ENCODE measurements at regions not wholly inside any gene's neighbourhood (a gene's known extent, or its start where the extent isn't known, plus 50 kb on each side); places are given as distances from the start of the nearest gene placed in this dataset.
A peak's percentile ranks its signal among the peaks of the same experiment; 100 is the strongest.
"Not testable (repeated sequence)": the region's sequence is repeated elsewhere in the genome, so short reads cannot be mapped to it uniquely, and the experiment has no call there.

DNA sequence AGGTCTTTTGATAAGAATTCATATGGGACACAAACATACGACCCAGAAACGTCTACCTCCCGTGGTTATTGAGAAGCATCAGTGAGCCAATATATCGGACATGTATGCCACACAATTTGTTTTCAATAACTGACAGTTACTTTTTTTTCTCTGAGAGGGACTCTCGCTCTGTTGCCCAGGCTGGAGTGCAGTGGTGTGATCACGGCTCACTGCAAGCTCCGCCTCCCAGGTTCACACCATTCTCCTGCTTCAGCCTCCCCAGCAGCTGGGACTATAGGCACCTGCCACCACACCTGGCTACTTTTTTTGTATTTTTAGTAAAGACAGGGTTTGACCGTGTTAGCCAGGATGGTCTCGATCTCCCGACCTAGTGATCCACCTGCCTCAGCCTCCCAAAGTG is 64.6 kb upstream of the ADA2 start:
- not testable (repeated sequence) for ATAC-seq; H3K9me3 Mint-ChIP-seq; DNase-seq (ENCODE audit: low spot score); H3K27ac Mint-ChIP-seq; H3K36me3 Mint-ChIP-seq; H3K4me3 Mint-ChIP-seq; H3K4me1 Mint-ChIP-seq (ENCODE audit: low read depth in 2 of 2)
- H3K27me3 Mint-ChIP-seq = peaks cover 25 to 31% of the 10 kb centered on the region in 2 donors

DNA sequence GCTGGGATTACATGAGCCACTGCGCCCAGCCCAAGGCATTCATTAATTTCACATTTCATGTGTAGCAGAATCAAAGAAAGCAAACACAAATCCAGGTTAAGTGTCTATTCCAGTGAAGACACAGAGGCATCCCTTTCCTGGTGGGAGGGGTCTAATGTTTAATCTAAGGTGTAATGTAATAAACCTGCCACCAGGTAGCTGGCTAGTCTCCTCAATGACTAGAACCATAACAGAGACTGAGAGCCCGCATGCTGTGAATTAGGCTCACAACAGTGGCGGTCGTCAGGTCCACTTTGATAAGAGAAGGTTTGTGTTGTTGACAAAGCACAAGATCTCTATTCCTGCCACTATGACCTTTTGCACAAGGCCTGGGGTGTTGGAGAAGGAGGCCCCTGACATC is 64.2 kb upstream of the ADA2 start:
- Mint-ChIP-seq H3K36me3 (no peaks in the 10 kb centered on the region), H3K27me3 (peaks cover 22 to 26% of the 10 kb centered on the region in 2 donors), H3K4me1 (ENCODE audit: low read depth in 2 of 2) (peaks cover 6 to 9% of the 10 kb centered on the region in 2 donors), H3K9me3 (no peaks in the 10 kb centered on the region), H3K4me3 (no peak overlapping the region), H3K27ac (no peak overlapping the region)
- no peak for DNase-seq (ENCODE audit: low spot score)
- ATAC-seq = no peak

DNA sequence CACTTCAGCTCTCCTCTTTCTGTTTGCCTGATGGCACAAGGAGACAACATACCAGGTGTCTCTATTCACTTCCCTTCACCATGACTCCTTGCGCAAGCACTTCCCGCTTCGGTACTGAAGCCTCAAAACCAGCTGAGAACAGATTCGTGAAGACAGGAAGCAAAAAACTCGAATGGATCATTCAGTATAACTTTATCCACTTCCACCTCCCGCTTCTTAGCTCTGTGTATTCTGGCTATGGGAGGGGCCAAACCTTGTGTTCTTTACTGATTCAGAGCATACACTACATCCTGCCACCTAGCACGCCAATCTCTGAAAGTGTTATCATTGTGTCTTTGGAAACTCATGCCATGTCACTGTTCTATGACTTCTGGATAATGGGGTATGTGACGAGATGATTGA is 62.2 kb upstream of the ADA2 start:
- H3K27ac Mint-ChIP-seq = peak overlapping the region in 1 of 2 donors; percentile 70
- H3K36me3 Mint-ChIP-seq = no peaks in the 10 kb centered on the region
- peak overlapping the region; percentile 42 for H3K4me3 Mint-ChIP-seq
- H3K4me1 Mint-ChIP-seq (ENCODE audit: low read depth in 2 of 2) = peaks cover 6 to 9% of the 10 kb centered on the region in 2 donors
- ATAC-seq (no peak), DNase-seq (ENCODE audit: low spot score) (no peak)
- peaks cover 16% of the 10 kb centered on the region in 2 donors for H3K27me3 Mint-ChIP-seq
- no peaks in the 10 kb centered on the region for H3K9me3 Mint-ChIP-seq

DNA sequence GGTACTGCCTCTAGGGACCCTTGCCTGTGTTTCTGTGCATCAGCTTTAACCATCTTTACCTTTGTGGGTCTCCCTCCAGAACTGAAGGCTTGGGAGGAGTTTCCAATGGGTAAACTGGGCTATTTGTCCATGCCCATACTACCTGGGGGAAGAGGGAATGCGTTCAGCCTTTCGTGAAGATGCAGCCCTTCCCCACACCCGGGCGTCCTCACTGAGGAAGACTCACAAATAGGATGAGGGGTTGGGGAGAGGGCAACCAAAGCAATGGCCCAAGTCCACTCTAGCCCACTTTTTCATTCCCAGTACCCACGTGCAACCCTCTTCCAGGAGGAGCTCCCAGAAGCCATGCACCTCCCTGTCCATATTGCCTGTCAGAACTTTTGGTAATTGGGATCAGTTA is 61.8 kb upstream of the ADA2 start:
- ATAC-seq = no peak
- Mint-ChIP-seq H3K4me3 (peak overlapping the region; percentile 42), H3K4me1 (ENCODE audit: low read depth in 2 of 2) (peaks cover 6 to 9% of the 10 kb centered on the region in 2 donors), H3K27ac (peak overlapping the region in 1 of 2 donors; percentile 70), H3K36me3 (no peaks in the 10 kb centered on the region), H3K27me3 (peaks cover 12 to 15% of the 10 kb centered on the region in 2 donors), H3K9me3 (no peaks in the 10 kb centered on the region)
- no peak for DNase-seq (ENCODE audit: low spot score)

DNA sequence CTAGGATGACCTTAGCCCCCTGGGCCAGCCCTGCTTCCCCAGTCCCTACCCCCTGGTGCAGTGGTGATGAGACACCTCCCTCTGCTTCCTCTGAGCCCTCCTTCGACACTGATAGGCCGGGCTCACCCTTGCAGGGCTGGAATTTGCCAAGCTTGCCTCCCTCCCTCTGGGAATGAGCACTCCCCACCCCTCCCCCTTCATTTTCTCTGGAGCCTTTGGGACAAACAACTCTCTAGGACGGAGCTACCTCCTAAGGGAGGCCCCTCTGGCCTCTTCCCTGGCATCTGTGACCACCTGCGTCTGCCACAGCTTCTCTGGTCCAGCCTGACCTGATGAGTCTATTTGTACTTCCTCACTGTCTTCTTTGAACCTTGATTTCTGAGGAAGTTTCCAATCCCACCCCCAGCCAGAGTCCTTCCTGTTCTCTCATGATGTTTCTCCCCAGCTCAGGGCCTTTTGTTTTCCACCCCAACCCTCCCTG is 53.3 kb upstream of the ADA2 start:
- H3K27me3 Mint-ChIP-seq = no peaks in the 10 kb centered on the region
- no peaks in the 10 kb centered on the region for H3K36me3 Mint-ChIP-seq
- DNase-seq (ENCODE audit: low spot score) (no peak), ATAC-seq (no peak)
- no peak overlapping the region for H3K27ac Mint-ChIP-seq
- H3K9me3 Mint-ChIP-seq = no peaks in the 10 kb centered on the region
- H3K4me3 Mint-ChIP-seq = no peak overlapping the region
- no peaks in the 10 kb centered on the region for H3K4me1 Mint-ChIP-seq (ENCODE audit: low read depth in 2 of 2)

DNA sequence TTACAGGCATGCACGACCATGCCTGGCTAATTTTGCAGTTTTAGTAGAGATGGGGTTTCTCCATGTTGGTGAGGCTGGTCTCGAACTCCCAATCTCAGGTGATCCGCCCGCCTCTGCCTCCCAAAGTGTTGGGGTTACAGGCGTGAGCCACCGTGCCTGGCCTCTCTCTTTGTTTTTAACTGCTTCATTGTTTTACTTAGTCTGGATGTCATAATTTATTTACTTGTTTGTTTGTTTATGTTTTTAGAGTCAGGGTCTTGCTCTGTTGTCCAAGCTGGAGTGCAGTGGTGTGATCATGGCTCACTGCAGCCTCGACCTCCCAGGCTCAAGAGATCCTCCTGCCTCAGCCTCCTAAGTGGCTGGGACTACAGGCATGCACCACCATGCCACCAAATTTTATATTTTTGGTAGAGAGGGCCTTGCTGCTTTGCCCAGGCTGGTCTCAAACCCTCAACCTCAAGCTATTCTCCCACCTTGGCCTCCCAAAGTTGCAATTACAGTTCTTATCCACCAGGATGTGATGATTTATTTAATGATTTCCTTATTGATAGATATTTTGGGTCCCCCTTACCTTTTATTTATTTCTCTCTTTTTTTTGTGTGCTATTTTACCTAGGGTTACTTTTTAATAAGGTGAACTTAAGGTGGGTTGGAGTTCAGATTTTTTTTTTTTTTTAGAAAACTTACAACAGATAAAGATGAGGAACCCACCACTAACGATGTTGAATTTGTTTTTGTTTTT is 52.6 kb upstream of the ADA2 start:
- no peak for DNase-seq (ENCODE audit: low spot score)
- Mint-ChIP-seq H3K36me3 (no peaks in the 10 kb centered on the region), H3K4me1 (ENCODE audit: low read depth in 2 of 2) (no peaks in the 10 kb centered on the region), H3K27ac (no peak overlapping the region), H3K27me3 (no peaks in the 10 kb centered on the region), H3K4me3 (no peak overlapping the region), H3K9me3 (no peaks in the 10 kb centered on the region)
- ATAC-seq = no peak

DNA sequence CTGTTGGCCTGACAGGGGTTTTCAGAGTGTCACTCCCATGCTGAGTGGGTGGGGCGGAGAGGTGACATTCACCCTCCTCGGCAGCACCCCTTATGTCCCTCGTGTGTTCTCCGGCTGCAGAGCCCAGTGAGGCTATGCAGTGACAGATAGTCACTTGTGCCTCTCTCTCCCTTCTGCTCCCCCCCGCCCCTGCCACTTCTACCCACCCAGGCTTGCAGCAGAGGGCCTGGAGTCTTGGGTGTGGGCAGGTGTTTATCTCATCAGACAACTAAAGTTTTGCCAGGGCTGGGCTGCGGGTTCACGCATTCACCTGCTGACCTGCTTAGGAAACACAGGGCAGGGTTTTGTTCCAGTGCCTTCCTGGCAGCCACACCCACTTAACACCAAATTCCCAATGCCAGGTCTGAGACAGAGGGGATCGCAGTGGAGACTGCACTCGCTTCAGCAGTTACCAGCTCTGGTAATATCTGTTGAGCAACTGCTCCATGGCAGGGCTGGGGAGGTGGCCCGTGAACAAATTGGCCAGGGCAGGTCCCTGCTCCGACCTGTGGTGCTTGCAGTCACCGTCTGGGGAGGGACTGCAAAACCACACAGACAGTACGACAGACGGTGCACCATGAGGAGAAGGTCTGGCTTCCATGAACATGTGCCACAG is 50.5 kb upstream of the ADA2 start:
- Mint-ChIP-seq H3K4me1 (ENCODE audit: low read depth in 2 of 2) (no peaks in the 10 kb centered on the region), H3K9me3 (no peaks in the 10 kb centered on the region), H3K27me3 (no peaks in the 10 kb centered on the region), H3K36me3 (no peaks in the 10 kb centered on the region), H3K27ac (no peak overlapping the region), H3K4me3 (no peak overlapping the region)
- ATAC-seq (peak in 1 of 2 donors; percentile 15), DNase-seq (ENCODE audit: low spot score) (no peak)

DNA sequence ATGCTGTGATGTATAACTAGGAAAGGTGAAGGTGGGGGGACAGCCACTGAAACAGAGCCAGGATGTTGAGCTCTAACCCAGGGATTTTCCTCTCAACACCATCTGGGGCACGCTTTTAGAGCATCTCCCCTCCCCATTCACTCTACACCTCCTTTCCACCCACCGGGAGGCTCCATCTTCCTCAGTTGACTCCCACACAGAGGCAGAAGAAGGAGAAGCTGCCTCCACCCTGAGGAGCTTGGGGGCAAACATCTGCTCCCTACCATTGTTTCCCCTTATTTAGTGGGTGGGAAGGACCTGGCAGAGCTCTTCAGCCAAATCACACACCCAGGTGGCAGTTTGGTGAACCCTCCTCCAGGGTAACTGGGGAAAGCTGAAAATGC is 50.0 kb upstream of the ADA2 start:
- Mint-ChIP-seq H3K4me1 (ENCODE audit: low read depth in 2 of 2) (no peaks in the 10 kb centered on the region), H3K36me3 (no peaks in the 10 kb centered on the region), H3K4me3 (no peak overlapping the region), H3K27ac (no peak overlapping the region), H3K27me3 (no peaks in the 10 kb centered on the region), H3K9me3 (no peaks in the 10 kb centered on the region)
- DNase-seq (ENCODE audit: low spot score) (no peak), ATAC-seq (no peak)
